22Rv1 (cell line): ENCODE measurements at regions not wholly inside any gene's neighbourhood (a gene's known extent, or its start where the extent isn't known, plus 50 kb on each side); places are given as distances from the start of the nearest gene placed in this dataset.

Experiments used
- ZFX ChIP-seq: fragments of 450-650 bp; IDR thresholded peaks from 2 replicates; pipeline ENCODE4 v1.6.1; 2017; ENCODE audit warnings: antibody characterized with exemption, borderline replicate concordance
- TF ChIP-seq, protein P1 (sequence below): fragments of 450-650 bp; IDR thresholded peaks from 2 replicates; pipeline ENCODE4 v1.5.1; 2017; ENCODE audit warnings: mild to moderate bottlenecking

DNA sequence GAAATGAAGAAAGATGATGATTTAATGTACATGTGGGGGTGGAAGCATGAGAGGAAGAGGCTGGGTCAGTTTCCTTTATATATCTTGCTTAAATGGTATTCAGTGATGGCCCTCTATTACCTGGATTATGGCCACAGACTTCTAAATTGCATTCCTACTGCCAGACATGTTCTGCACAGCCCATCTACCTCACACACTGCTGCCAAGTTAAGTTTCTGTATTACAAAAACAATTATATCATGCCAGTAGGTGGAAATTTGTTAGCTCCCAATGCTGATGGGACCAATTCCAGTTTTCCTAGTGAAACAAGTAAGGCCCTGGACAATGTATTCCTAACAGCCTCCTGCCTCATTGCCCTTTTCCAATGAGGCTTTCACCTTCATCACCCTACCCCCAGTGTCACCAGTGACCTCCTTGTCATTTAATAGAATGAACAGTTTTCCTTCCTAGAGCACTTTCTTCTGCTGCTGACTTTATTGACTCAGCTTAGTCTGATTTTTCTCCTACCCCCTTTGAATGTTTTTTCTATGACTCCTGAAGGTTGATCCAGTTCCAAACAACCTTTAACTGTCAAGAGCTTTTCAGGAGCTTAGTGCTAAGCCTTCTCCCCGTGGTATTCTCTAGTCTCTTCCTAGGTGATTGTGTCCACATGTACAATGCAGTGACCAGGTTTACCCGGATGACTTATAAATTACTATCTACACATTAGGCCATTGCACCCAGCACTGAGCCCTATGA is 316.6 kb upstream of the ANKRD30A start:
- TF ChIP-seq, protein P1, sequence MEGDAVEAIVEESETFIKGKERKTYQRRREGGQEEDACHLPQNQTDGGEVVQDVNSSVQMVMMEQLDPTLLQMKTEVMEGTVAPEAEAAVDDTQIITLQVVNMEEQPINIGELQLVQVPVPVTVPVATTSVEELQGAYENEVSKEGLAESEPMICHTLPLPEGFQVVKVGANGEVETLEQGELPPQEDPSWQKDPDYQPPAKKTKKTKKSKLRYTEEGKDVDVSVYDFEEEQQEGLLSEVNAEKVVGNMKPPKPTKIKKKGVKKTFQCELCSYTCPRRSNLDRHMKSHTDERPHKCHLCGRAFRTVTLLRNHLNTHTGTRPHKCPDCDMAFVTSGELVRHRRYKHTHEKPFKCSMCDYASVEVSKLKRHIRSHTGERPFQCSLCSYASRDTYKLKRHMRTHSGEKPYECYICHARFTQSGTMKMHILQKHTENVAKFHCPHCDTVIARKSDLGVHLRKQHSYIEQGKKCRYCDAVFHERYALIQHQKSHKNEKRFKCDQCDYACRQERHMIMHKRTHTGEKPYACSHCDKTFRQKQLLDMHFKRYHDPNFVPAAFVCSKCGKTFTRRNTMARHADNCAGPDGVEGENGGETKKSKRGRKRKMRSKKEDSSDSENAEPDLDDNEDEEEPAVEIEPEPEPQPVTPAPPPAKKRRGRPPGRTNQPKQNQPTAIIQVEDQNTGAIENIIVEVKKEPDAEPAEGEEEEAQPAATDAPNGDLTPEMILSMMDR: no peak
- TF ChIP-seq ZFX: no peak
